NCI-H345 treated with DMSO at 0.1 percent for 48 hours (cell line): ENCODE measurements at regions not wholly inside any gene's neighbourhood (a gene's known extent, or its start where the extent isn't known, plus 50 kb on each side); places are given as distances from the start of the nearest gene placed in this dataset.

Source experiments
- DNase-seq: peaks from one replicate; lab custom pipeline; 2025; ENCODE audit not compliant: unreplicated experiment; lab: John Stamatoyannopoulos, UW

- DNase-seq = no peak
Measured at GRCh38 chr14:41409806-41410205, 196.9 kb upstream of the LRFN5 start.

- DNase-seq = no peak
Measured at GRCh38 chr14:41404126-41404525, 202.6 kb upstream of the LRFN5 start.

- DNase-seq = no peak
Measured at GRCh38 chr14:41403360-41403759, 203.3 kb upstream of the LRFN5 start.

GRCh38 chr14:41397926-41398325 is 208.8 kb upstream of the LRFN5 start:
- no peak for DNase-seq

- DNase-seq = no peak
Measured at GRCh38 chr14:41393512-41393911, 213.2 kb upstream of the LRFN5 start.

GRCh38 chr14:41392226-41392625 is 214.4 kb upstream of the LRFN5 start:
- no peak for DNase-seq

- no peak for DNase-seq
Measured at GRCh38 chr14:41389355-41389754, 217.3 kb upstream of the LRFN5 start.

- peak; percentile 15 for DNase-seq
Measured at GRCh38 chr14:41385797-41386196, 220.9 kb upstream of the LRFN5 start.

GRCh38 chr14:41380017-41380416 is 226.7 kb upstream of the LRFN5 start:
- DNase-seq = no peak

- DNase-seq = no peak
Measured at GRCh38 chr14:41378526-41378925, 228.2 kb upstream of the LRFN5 start.

- no peak for DNase-seq
Measured at GRCh38 chr14:41377932-41378331, 228.7 kb upstream of the LRFN5 start.

- DNase-seq = no peak
Measured at GRCh38 chr14:41374092-41374491, 232.6 kb upstream of the LRFN5 start.

- DNase-seq = no peak
Measured at GRCh38 chr14:41362139-41362538, 244.5 kb upstream of the LRFN5 start.

GRCh38 chr14:41360126-41360525 is 246.6 kb upstream of the LRFN5 start:
- DNase-seq = no peak

GRCh38 chr14:41355866-41356265 is 250.8 kb upstream of the LRFN5 start:
- no peak for DNase-seq

GRCh38 chr14:41350476-41350875 is 256.2 kb upstream of the LRFN5 start:
- DNase-seq = no peak

GRCh38 chr14:41349289-41349910 is 257.3 kb upstream of the LRFN5 start:
- no peak for DNase-seq

- no peak for DNase-seq
Measured at GRCh38 chr14:41343857-41344256, 262.8 kb upstream of the LRFN5 start.

- DNase-seq = no peak
Measured at GRCh38 chr14:41313196-41313595, 293.5 kb upstream of the LRFN5 start.

- no peak for DNase-seq
Measured at GRCh38 chr14:41303506-41303905, 303.2 kb upstream of the LRFN5 start.

GRCh38 chr14:41302776-41303175 is 303.9 kb upstream of the LRFN5 start:
- DNase-seq = peak; percentile 15

- DNase-seq = no peak
Measured at GRCh38 chr14:41299924-41300323, 306.8 kb upstream of the LRFN5 start.

GRCh38 chr14:41298328-41298690 is 308.4 kb upstream of the LRFN5 start:
- no peak for DNase-seq
